Caco-2 (cell line): ENCODE measurements at regions not wholly inside any gene's neighbourhood (a gene's known extent, or its start where the extent isn't known, plus 50 kb on each side); places are given as distances from the start of the nearest gene placed in this dataset.

Experiments used
- BruUV-seq: library from RNA; stranded (reverse); fragments of 400-500 nt; replicated peaks from 2 replicates; lab custom pipeline; 2021; lab: Mats Ljungman, UMichigan
- CTCF ChIA-PET: fragments of 300-600 bp; sonication (Branson Sonifier 250); formaldehyde crosslinking; loops from one replicate; lab custom pipeline; 2022; ENCODE audit warnings: antibody characterized with exemption; lab: Charles Lee
- POLR2A ChIA-PET: fragments of 300-600 bp; sonication (Branson Sonifier 250); formaldehyde crosslinking; loops from one replicate; lab custom pipeline; 2022; ENCODE audit warnings: antibody characterized with exemption; lab: Charles Lee
- DNase-seq, 2 experiments: peaks; one replicate each; pipeline versions ENCODE4 v3.0.0 to v3.0.0-alpha.2; 2020 to 2022
- H3K27me3 ChIP-seq: replicated peaks from 2 replicates; pipeline ENCODE4 v1.6.0; 2011; ENCODE audit warnings: low read length; ENCODE audit not compliant: control insufficient read depth, insufficient read depth
- H3K36me3 ChIP-seq: 2 replicates; pipeline ENCODE4 v1.5.1; 2011; ENCODE audit warnings: low read length; ENCODE audit not compliant: control insufficient read depth, insufficient read depth
- H3K4me1 ChIP-seq: fragments of 250-450 bp; sonication (Bioruptor Pico); 2 replicates; pipeline ENCODE4 v1.5.1; 2020; ENCODE audit warnings: mild to moderate bottlenecking
- H3K4me3 ChIP-seq: 2 replicates; pipeline ENCODE4 v1.5.1; 2011; ENCODE audit warnings: low read depth, mild to moderate bottlenecking, control low read depth, low read length
- H3K9me3 ChIP-seq: fragments of 250-450 bp; sonication (Bioruptor Pico); 2 replicates; pipeline ENCODE4 v1.5.1; 2020; ENCODE audit warnings: mild to moderate bottlenecking, moderate library complexity
- H3K27ac Mint-ChIP-seq: one replicate; pipeline ENCODE4 v1.8.0; 2022; ENCODE audit warnings: mixed read lengths; ENCODE audit not compliant: unreplicated experiment
- H3K27me3 Mint-ChIP-seq: one replicate; pipeline ENCODE4 v1.8.0; 2022; ENCODE audit warnings: mixed read lengths; ENCODE audit not compliant: insufficient read depth, unreplicated experiment
- H3K36me3 Mint-ChIP-seq: one replicate; pipeline ENCODE4 v1.8.0; 2022; ENCODE audit warnings: mild to moderate bottlenecking, mixed read lengths; ENCODE audit not compliant: insufficient read depth, unreplicated experiment
- H3K4me1 Mint-ChIP-seq: one replicate; pipeline ENCODE4 v1.8.0; 2022; ENCODE audit warnings: low read depth, mixed read lengths; ENCODE audit not compliant: unreplicated experiment
- H3K4me3 Mint-ChIP-seq: one replicate; pipeline ENCODE4 v1.8.0; 2022; ENCODE audit warnings: mild to moderate bottlenecking, moderate library complexity, mixed read lengths; ENCODE audit not compliant: unreplicated experiment
- H3K9me3 Mint-ChIP-seq: one replicate; pipeline ENCODE4 v1.8.0; 2022; ENCODE audit warnings: mixed read lengths; ENCODE audit not compliant: unreplicated experiment
- CTCF ChIP-seq, 2 experiments: fragments of 200-600 bp in 1 of 2; IDR thresholded peaks; 1 replicate in 1 of 2; 2 replicates in 1 of 2; pipeline versions ENCODE4 v1.5.1 to v1.8.0; 2011 to 2022; ENCODE audit warnings: antibody characterized with exemption in 1 of 2, control low read depth in 1 of 2, inconsistent platforms in 1 of 2, low read depth in 1 of 2, low read length in 1 of 2, mild to moderate bottlenecking in 1 of 2, moderate library complexity in 1 of 2; ENCODE audit not compliant: insufficient read depth in 1 of 2, severe bottlenecking in 1 of 2, unreplicated experiment in 1 of 2
- intact Hi-C: fragments of 100-400 bp; cut with micrococcal nuclease; formaldehyde crosslinking; loops from one replicate; pipeline ENCODE4 v1.10.0; 2022; ENCODE audit not compliant: unreplicated experiment

DNA sequence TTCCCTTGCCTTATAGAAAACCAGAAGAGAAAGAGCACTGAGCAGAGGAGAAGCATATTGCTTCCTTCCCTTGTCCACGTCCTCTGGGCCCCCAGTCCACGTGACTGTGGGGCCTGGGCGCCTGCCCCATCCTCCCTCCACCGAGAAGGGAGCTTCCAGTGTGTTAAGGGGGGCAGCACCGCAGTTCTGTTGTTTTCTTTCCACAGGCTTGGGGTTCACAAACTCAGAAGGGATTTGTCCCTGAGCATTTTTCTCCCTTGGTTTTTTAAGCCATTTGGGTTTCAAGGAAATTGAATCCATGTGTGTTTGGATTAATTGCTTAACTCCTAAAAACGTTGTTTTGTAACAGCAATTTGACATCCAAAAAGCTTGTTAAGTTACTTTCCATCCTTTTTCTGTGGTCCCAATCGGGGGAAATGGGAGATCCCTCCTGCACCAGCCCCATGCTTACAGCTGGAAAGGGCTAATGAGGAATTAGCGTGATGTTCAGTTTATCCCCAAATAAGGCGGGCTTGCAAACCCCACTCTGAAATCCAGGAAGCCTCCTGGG lies 347.5 kb upstream of the TNRC6C start:
- Histone ChIP-seq H3K27me3 (no peaks in the 10 kb centered on the region), H3K9me3 (no peaks in the 10 kb centered on the region), H3K4me3 (no peak overlapping the region), H3K36me3 (no peaks in the 10 kb centered on the region), H3K4me1 (no peaks in the 10 kb centered on the region)
- H3K9me3 Mint-ChIP-seq, result no peaks in the 10 kb centered on the region
- TF ChIP-seq CTCF (IDR thresholded peaks at IDR 0.05; ENCODE audit: insufficient read depth in 1 of 2, low read depth in 1 of 2, low read length in 1 of 2, severe bottlenecking in 1 of 2, unreplicated experiment in 1 of 2), result no peak
- H3K27ac Mint-ChIP-seq, result no peak overlapping the region
- intact Hi-C loops, result no loop called here
- H3K36me3 Mint-ChIP-seq, result no peaks in the 10 kb centered on the region
- CTCF ChIA-PET, result no interaction called here
- no peak overlapping the region for H3K4me3 Mint-ChIP-seq
- no peak for DNase-seq
- BruUV-seq, result no TSS peak
- POLR2A ChIA-PET, result no interaction called here
- H3K4me1 Mint-ChIP-seq, result no peaks in the 10 kb centered on the region
- peaks cover 30% of the 10 kb centered on the region for H3K27me3 Mint-ChIP-seq

DNA sequence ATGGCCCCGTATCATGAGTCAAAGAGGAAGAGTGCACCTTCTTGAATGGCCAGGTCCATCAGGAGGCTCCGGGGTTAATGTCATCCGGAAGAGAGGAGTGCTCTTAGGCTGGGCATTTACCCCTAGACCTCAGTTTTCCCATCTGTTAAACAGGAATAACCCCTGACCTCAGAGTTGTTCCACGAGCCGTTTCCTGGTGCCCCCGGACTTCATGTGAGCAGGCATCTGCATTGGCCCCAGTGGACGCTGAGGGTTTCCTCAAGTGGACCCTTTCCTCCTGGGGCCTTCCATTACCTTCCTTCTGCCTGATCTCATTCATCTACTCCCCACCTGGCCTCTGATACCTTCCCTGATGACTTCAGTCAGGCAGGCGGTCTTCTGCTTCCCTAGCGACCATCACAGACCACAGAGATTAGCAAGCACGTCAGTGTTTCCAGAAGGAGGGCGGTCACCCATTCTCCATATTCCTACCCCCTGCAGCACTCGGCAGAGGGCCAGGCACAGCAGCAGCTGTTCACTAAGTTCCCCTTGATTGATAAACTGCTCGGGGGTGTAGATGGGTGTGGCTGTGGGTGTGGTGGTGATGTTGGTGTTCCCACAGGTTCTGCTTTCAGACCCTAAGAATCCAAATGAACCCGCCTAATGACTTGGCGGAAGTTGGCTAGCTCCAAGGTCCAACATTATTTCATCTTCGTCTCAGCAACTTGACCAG lies 346.6 kb upstream of the TNRC6C start:
- no peaks in the 10 kb centered on the region for H3K36me3 Mint-ChIP-seq
- BruUV-seq, result no TSS peak
- no peak overlapping the region for H3K4me3 Mint-ChIP-seq
- H3K4me1 Mint-ChIP-seq, result no peaks in the 10 kb centered on the region
- CTCF ChIA-PET, result no interaction called here
- DNase-seq, result no peak
- no peaks in the 10 kb centered on the region for H3K9me3 Mint-ChIP-seq
- intact Hi-C loops, result no loop called here
- H3K27me3 Mint-ChIP-seq, result peaks cover 31% of the 10 kb centered on the region
- H3K27ac Mint-ChIP-seq, result no peak overlapping the region
- Histone ChIP-seq H3K9me3 (no peaks in the 10 kb centered on the region), H3K4me3 (no peak overlapping the region), H3K36me3 (no peaks in the 10 kb centered on the region), H3K27me3 (no peaks in the 10 kb centered on the region), H3K4me1 (no peaks in the 10 kb centered on the region)
- POLR2A ChIA-PET, result no interaction called here
- TF ChIP-seq CTCF (IDR thresholded peaks at IDR 0.05; ENCODE audit: insufficient read depth in 1 of 2, low read depth in 1 of 2, low read length in 1 of 2, severe bottlenecking in 1 of 2, unreplicated experiment in 1 of 2), result no peak

- H3K9me3 Mint-ChIP-seq, result no peaks in the 10 kb centered on the region
- no peaks in the 10 kb centered on the region for H3K36me3 Mint-ChIP-seq
- no peak overlapping the region for H3K4me3 Mint-ChIP-seq
- ChIA-PET POLR2A (no interaction called here), CTCF (no interaction called here)
- Histone ChIP-seq H3K4me1 (no peaks in the 10 kb centered on the region), H3K4me3 (no peak overlapping the region), H3K27me3 (no peaks in the 10 kb centered on the region), H3K9me3 (no peaks in the 10 kb centered on the region), H3K36me3 (no peaks in the 10 kb centered on the region)
- BruUV-seq, result no TSS peak
- H3K27ac Mint-ChIP-seq, result no peak overlapping the region
- TF ChIP-seq CTCF (IDR thresholded peaks at IDR 0.05; ENCODE audit: insufficient read depth in 1 of 2, low read depth in 1 of 2, low read length in 1 of 2, severe bottlenecking in 1 of 2, unreplicated experiment in 1 of 2), result no peak
- intact Hi-C loops, result no loop called here
- DNase-seq, result no peak
- H3K27me3 Mint-ChIP-seq, result peaks cover 25% of the 10 kb centered on the region
- H3K4me1 Mint-ChIP-seq, result no peaks in the 10 kb centered on the region
Observed at GRCh38 chr17:77613218-77613617, 345.3 kb upstream of the TNRC6C start.
